ENCODE measurements at regions not wholly inside any gene's neighbourhood (a gene's known extent, or its start where the extent isn't known, plus 50 kb on each side); places are given as distances from the start of the nearest gene placed in this dataset.

DNA sequence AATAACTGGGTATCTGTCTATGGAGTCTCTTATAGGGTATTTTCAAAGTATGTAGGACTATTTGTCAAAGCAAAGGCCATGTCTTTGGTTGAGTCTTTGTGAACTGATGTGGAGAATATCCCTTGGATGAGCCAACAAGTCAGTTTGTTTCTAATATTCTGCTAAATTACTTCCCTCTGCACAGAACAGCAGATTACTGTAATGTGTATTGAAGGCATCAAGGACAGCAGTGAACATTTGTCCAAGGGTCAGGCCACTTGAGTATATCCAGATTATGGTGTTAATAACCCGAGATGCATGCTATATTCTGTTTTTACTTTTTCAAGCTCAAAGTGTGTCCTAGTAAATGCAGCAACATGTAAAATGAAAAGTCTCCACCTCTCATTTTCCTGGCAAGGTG, 144.2 kb upstream of the GLI3 start:
- TF ChIP-seq, protein P1, sequence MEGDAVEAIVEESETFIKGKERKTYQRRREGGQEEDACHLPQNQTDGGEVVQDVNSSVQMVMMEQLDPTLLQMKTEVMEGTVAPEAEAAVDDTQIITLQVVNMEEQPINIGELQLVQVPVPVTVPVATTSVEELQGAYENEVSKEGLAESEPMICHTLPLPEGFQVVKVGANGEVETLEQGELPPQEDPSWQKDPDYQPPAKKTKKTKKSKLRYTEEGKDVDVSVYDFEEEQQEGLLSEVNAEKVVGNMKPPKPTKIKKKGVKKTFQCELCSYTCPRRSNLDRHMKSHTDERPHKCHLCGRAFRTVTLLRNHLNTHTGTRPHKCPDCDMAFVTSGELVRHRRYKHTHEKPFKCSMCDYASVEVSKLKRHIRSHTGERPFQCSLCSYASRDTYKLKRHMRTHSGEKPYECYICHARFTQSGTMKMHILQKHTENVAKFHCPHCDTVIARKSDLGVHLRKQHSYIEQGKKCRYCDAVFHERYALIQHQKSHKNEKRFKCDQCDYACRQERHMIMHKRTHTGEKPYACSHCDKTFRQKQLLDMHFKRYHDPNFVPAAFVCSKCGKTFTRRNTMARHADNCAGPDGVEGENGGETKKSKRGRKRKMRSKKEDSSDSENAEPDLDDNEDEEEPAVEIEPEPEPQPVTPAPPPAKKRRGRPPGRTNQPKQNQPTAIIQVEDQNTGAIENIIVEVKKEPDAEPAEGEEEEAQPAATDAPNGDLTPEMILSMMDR (IDR thresholded peaks at IDR 0.05) = no peak
- TF ChIP-seq POLR2A (IDR thresholded peaks at IDR 0.05) = no peak
